Ectodermal cell (in vitro differentiated cells): ENCODE measurements at regions not wholly inside any gene's neighbourhood (a gene's known extent, or its start where the extent isn't known, plus 50 kb on each side); places are given as distances from the start of the nearest gene placed in this dataset.

Experiments
- H3K27ac ChIP-seq: 2 replicates; pipeline ENCODE4 v1.7.0; 2013; ENCODE audit warnings: mild to moderate bottlenecking, low read depth, low read length; ENCODE audit not compliant: insufficient read depth, poor library complexity, severe bottlenecking
- H3K27me3 ChIP-seq: 2 replicates; pipeline ENCODE4 v1.7.0; 2013; ENCODE audit warnings: mild to moderate bottlenecking, low read length; ENCODE audit not compliant: insufficient read depth, control insufficient read depth, poor library complexity, severe bottlenecking
- H3K36me3 ChIP-seq: one replicate; pipeline ENCODE4 v1.7.0; 2013; ENCODE audit warnings: low read length; ENCODE audit not compliant: control insufficient read depth, insufficient read depth
- H3K4me1 ChIP-seq: one replicate; pipeline ENCODE4 v1.7.0; 2013; ENCODE audit warnings: low read length; ENCODE audit not compliant: control insufficient read depth, insufficient read depth
- H3K4me3 ChIP-seq: 2 replicates; pipeline ENCODE4 v1.7.0; 2013; ENCODE audit warnings: low read depth, low read length, control low read depth; ENCODE audit not compliant: insufficient read depth
- H3K9me3 ChIP-seq: 2 replicates; pipeline ENCODE4 v1.7.0; 2013; ENCODE audit warnings: mild to moderate bottlenecking, low read length, moderate library complexity; ENCODE audit not compliant: control insufficient read depth
- WGBS, 2 experiments: methylation state at CpG; one replicate each; pipeline ENCODE4 v1.1.7; 2013; ENCODE audit warnings: missing lambda C conversion rate in 2 of 2; 5-methylcytosine and 5-hydroxymethylcytosine counted together

DNA sequence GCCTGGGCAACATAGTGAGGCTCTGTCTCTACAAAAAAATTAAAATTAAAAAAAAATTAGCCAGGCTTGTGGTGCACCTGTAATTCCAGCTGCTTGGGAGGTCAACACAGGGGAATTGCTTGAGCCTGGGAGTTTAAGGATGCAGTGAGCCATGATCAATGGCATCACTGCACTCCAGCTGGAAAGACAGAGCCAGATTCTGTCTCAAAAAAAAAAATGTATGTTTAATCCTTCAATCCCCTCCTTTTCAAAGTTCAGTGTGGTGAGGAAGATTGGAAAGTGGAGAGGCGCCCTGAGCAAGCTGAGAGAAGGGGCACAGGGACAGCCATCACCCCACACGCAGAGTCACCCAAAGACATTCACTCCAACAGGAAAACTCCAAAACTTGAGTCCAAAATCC, 97.7 kb upstream of the BACE2 start:
- Histone ChIP-seq H3K4me1 (peaks cover 3% of the 10 kb centered on the region), H3K27ac (no peak overlapping the region), H3K27me3 (peaks cover 4% of the 10 kb centered on the region), H3K4me3 (no peak overlapping the region), H3K9me3 (no peaks in the 10 kb centered on the region), H3K36me3 (no peaks in the 10 kb centered on the region)
- WGBS, 2 experiments, result 70 to 80% methylated on average over 1 to 2 of the region's 2 CpGs

DNA sequence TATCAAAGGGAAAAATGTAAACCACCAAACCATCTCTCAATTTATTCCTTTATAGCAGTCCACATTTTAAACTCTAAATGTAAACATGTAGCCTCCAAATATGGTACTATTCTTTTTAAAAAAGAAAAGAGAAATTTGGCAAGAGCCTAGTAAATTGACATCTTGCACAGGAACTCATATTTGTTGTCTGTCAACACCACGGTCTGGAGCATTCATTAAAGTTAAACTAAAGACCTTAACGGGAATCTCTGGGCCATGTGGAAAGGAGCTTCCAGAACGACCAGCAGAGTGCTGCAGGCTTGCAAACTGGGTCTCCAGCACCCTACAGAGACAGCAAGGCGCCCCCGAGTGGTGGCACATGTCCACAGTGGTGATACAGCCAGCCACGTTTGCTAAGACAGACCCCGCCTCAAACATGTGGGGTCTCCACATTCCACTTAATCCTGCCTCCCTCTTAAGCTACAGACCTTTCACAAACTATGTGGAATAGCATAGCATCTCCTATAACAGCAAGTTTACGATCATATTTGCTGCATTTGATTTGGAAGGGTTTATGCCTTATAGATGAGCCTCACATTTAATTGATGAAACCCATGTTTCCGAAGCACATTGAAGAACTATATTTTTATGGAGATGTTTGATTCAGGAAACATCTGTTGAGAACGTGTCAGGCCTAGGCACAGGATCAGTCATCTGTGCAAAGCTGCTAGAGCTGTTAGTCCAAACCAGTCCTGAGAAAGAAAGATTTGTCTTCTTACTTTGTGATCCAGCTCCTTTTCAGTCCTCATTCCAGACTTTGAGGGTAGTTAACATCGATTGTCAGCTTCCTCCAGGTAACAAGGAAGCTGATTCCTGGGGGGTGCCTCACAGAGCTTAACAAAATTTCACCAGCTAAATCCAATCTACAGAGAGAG, 96.4 kb upstream of the BACE2 start:
- no peak overlapping the region for H3K27ac ChIP-seq
- H3K36me3 ChIP-seq, result no peaks in the 10 kb centered on the region
- 63 to 64% methylated on average over 11 of the region's 11 CpGs for WGBS, 2 experiments
- no peak overlapping the region for H3K4me3 ChIP-seq
- H3K4me1 ChIP-seq, result peaks cover 3% of the 10 kb centered on the region
- no peaks in the 10 kb centered on the region for H3K9me3 ChIP-seq
- H3K27me3 ChIP-seq, result peaks cover 4% of the 10 kb centered on the region

DNA sequence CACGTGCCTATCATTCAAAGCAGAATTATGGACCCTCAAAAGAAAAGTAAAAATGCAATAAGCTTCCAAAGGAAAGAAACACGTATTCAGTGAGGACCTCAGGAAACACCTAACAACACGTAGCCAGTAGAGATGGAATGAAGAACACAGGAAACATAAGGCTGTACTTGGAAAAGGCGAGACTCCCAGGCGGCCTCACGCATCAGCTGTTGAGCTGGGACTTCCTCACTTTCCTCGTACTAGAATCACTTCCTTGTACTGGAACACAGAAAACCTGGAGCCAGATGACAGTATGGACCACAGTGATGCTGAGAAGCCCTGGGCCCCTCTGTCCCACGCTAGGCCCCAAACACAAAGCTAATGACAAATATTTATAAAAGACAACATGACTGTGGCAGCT, 94.4 kb upstream of the BACE2 start:
- Histone ChIP-seq H3K36me3 (no peaks in the 10 kb centered on the region), H3K9me3 (no peaks in the 10 kb centered on the region), H3K4me3 (no peak overlapping the region), H3K27me3 (peaks cover 3% of the 10 kb centered on the region), H3K27ac (no peak overlapping the region), H3K4me1 (no peaks in the 10 kb centered on the region)
- 88 to 90% methylated on average over 8 of the region's 8 CpGs for WGBS, 2 experiments

DNA sequence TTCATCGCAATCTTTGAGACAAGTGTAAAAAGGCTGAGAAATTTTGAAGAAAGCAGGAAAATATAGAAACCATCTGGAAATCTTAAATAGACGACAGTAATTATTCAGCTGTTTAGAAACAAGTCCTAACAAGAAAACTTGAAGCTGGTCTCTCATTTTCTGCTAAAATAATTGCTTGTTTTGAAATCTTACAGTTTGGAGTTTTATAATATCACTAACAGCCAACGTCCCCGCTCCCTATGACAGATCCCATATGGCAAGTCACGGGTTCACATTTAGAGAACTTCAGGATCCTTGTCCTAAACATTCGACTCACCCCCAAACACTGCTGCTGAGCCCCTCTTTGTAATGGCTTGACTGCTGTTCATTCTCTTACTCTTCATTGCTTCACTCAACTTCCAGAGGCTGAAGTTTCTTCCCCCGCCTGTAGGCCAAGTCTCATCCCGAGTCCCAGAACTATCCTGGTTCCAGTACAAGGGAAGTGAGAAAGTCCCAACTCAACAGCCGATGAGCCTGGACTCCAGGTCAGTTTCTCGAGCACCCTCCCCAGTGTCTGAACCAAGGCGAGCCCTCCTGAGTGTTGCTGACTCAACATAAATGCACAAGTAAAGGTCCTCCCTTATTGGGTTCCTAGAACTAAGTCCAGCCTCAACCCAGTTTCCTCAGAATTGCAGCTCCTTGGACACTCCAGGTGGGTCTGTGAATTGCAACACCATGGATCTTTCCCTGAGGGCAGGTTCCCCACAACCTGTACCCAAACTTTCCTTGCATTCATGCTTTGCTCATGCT, 93.4 kb upstream of the BACE2 start:
- Histone ChIP-seq H3K27ac (no peak overlapping the region), H3K9me3 (no peaks in the 10 kb centered on the region), H3K4me1 (no peaks in the 10 kb centered on the region), H3K27me3 (no peaks in the 10 kb centered on the region), H3K4me3 (no peak overlapping the region), H3K36me3 (no peaks in the 10 kb centered on the region)
- WGBS, 2 experiments, result 95% methylated on average over 11 of the region's 11 CpGs

DNA sequence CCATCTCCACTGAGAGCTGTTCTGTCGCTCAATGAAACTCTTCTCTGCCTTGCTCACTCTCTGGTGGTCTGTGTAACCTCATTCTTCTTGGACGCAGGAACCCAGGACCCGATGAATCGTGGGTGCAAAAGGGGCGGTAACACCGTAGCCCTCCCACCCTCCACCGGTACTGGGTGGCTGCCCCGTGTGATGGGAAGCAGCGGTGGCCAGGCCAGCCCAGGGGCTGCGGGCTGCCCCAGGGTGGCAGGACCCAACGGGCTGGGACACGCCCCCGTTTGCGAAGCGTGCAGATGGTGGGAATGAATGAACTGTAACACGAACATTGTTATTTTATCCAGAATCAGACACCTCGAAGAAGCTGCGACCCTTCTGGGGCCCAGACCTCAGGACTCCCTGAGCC, 92.3 kb upstream of the BACE2 start:
- H3K4me1 ChIP-seq, result no peaks in the 10 kb centered on the region
- H3K4me3 ChIP-seq, result no peak overlapping the region
- no peaks in the 10 kb centered on the region for H3K36me3 ChIP-seq
- no peaks in the 10 kb centered on the region for H3K9me3 ChIP-seq
- WGBS, 2 experiments, result 97 to 98% methylated on average over 18 of the region's 18 CpGs
- H3K27me3 ChIP-seq, result no peaks in the 10 kb centered on the region
- H3K27ac ChIP-seq, result no peak overlapping the region

DNA sequence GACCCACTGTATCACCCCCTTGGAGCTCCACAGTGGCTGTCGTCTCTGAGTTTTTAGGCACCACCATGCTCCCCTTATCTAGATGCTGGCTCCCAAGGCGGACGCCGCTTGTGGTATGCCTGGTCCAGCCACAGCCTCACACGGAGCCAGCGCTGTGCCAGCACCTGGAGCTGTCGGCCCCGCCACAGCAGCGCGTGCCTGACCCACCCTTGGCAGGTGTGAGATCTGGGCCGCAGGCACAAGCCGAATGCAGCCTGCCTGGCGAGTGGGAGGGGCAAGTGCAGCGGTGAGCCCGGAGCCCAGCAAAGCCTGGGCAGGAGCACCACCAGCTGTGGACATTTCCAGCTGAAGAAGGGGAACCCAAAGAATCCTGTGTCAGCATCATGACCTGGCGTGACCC, 91.9 kb upstream of the BACE2 start:
- no peak overlapping the region for H3K4me3 ChIP-seq
- no peak overlapping the region for H3K27ac ChIP-seq
- H3K27me3 ChIP-seq, result no peaks in the 10 kb centered on the region
- H3K36me3 ChIP-seq, result no peaks in the 10 kb centered on the region
- no peaks in the 10 kb centered on the region for H3K9me3 ChIP-seq
- no peaks in the 10 kb centered on the region for H3K4me1 ChIP-seq
- WGBS, 2 experiments, result 91% methylated on average over 16 of the region's 16 CpGs

DNA sequence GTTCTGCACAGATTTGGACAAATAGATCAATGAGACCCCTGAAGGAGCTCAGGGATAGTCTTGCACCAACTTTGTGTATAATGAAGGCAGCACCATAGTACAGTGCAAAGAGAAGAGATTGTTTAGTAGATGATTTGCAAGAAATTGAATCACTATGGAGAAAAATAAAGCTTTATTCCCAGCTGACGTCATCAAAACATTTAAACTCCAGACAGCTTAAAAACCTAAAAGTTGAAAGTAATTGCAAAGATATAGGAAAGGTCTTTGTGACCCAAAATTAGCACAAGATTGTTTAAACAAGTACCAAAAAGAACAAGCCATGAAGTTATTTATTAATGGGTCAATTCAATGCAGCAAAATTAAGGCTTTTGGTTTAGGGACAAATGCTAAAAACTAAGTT, 88.8 kb upstream of the BACE2 start:
- H3K27ac ChIP-seq, result no peak overlapping the region
- H3K4me3 ChIP-seq, result no peak overlapping the region
- no peaks in the 10 kb centered on the region for H3K36me3 ChIP-seq
- no peaks in the 10 kb centered on the region for H3K27me3 ChIP-seq
- no peaks in the 10 kb centered on the region for H3K9me3 ChIP-seq
- H3K4me1 ChIP-seq, result no peaks in the 10 kb centered on the region
- 80% methylated on average over 1 of the region's 1 CpG; no CpG with 5 or more reads in 1 of the 2 experiments for WGBS, 2 experiments

DNA sequence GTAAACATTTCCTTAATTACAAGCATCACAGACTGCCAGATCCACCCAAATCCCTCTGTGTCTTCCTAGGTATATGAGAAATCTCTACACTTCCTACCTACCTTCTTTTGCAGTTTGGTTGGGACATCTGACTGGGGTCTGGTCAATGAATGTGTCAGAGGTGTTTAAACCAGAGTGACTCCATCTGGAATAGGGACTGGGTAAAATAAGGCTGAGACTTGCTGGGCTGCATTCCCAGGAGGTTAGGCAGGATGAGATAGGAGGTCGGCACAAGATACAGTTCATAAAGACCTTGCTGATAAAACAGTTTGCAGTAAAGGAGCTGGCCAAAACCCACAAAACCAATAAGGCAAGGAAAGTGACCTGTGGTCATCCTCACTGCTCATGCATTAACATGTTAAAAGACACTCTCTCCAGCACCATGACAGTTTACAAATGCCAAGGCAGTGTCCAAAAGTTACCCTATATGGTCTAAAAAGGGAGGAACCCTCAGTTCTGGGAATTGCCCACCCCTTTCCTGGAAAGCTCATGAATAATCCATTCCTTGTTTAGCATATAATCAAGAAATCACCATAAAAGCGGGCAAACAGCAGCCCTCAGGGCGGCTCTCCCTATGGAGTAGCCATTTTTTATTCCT, 87.4 kb upstream of the BACE2 start:
- Histone ChIP-seq H3K4me3 (no peak overlapping the region), H3K4me1 (no peaks in the 10 kb centered on the region), H3K27me3 (no peaks in the 10 kb centered on the region), H3K36me3 (no peaks in the 10 kb centered on the region), H3K9me3 (no peaks in the 10 kb centered on the region), H3K27ac (no peak overlapping the region)
- WGBS, 2 experiments, result 92 to 98% methylated on average over 3 of the region's 3 CpGs

DNA sequence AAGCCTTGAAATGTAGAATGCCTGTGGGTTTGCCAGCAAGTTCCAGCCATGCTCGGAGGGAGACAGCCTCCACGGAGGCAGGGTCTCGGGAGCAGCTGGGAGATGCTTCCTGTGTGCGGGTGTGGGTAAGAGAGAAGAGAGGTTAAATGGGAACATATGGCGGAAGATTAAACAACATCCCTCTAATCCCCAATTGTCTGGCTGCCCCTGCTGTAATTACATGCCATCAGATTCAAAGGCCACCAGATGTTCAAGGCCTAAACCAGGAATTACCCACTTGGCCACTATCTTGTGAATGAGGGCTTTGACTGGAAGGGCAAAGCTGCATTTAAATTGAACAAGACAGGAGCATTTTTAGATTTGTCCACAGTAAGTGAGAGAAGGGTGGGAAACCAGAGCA, 81.4 kb upstream of the BACE2 start:
- Histone ChIP-seq H3K4me3 (no peak overlapping the region), H3K27ac (no peak overlapping the region)
- 88 to 93% methylated on average over 3 to 5 of the region's 5 CpGs for WGBS, 2 experiments

DNA sequence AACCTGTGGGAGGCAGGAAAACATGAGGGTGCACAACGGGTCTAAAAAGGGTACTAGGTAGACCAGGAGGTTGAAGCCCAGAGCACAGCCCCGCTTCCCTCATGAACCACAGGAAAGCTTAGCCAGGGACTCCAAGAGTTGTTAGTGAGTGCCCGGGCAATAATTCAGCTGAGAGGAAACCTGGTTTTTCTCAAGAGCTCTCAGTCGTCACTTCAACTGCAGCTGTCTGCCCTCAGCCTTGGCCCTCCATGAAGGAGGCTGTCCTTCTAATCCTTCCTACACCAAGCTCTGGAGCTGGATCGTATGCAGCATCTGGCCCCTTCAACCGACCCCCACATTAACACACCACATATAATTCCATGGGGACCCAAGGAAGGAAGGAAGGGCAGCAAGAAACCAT, 77.0 kb upstream of the BACE2 start:
- H3K36me3 ChIP-seq, result no peaks in the 10 kb centered on the region
- 93 to 95% methylated on average over 5 to 6 of the region's 6 CpGs for WGBS, 2 experiments
- no peak overlapping the region for H3K27ac ChIP-seq
- no peaks in the 10 kb centered on the region for H3K27me3 ChIP-seq
- no peaks in the 10 kb centered on the region for H3K4me1 ChIP-seq
- H3K4me3 ChIP-seq, result no peak overlapping the region
- H3K9me3 ChIP-seq, result no peaks in the 10 kb centered on the region

More for the DNA sequence above, 81.4 kb upstream of the BACE2 start:
- Histone ChIP-seq H3K4me1 (no peaks in the 10 kb centered on the region), H3K27me3 (no peaks in the 10 kb centered on the region), H3K36me3 (no peaks in the 10 kb centered on the region), H3K9me3 (no peaks in the 10 kb centered on the region)
